ENCODE measurements at regions not wholly inside any gene's neighbourhood (a gene's known extent, or its start where the extent isn't known, plus 50 kb on each side); places are given as distances from the start of the nearest gene placed in this dataset.

DNA sequence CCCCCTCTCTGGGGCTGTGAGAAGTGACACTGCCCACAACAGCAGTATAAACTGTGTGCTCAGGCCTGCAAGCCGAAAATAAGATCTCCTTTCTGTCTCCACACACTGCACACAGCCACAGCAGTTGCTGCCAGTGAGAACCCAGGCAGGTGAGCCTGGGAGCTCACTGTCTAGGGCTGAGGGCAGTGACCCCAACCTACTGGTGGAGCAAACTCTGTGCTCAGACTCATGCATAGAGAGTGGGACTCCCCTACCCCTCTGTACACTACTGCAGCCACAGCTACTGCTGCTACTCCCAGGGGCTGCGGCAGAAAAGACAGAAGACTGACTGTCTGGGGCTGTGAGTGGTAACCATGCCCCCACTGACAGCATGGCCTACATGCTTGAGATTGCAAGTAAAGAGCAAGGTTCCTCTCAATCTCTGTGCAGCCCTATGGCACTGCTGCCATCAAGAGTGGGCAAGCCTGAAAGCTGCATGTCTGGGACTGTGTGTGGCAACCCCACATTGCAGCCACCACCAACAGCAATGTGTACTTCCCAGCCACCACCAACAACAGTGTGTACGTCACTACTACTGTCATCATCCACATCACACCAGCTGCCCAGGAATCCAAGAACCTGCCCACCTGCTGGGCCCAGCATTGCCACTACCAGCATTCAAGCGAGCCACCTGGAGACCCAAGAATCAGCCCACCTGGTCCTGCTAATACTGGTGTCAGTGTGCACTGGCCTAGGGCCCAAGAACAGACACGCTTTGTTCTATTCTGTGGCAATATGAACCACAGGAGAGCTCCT, 226.1 kb downstream of the XPNPEP1 start:
- Histone ChIP-seq H2AFZ (ENCODE audit: low read depth, low read length, poor library complexity, severe bottlenecking) (no peak overlapping the region), H4K20me1 (ENCODE audit: insufficient read depth) (no peaks in the 10 kb centered on the region), H3K4me3 (replicated peaks in 1 of 2; ENCODE audit: low read depth in 1 of 2, low read length in 2 of 2) (no peak overlapping the region), H3K9me2 (ENCODE audit: insufficient read depth) (no peaks in the 10 kb centered on the region), H3K79me2 (ENCODE audit: insufficient read depth, low read length) (no peaks in the 10 kb centered on the region), H3K4me2 (ENCODE audit: low read length) (no peak overlapping the region), H3K27ac (ENCODE audit: low read depth, low read length) (no peak overlapping the region), H3K27me3 (ENCODE audit: insufficient read depth, low read length) (no peaks in the 10 kb centered on the region), H3K9ac (ENCODE audit: low read length) (no peak overlapping the region), H3K4me1 (ENCODE audit: control insufficient read depth in 1 of 2, insufficient read depth in 2 of 2, low read length in 2 of 2) (no peaks in the 10 kb centered on the region), H3K36me3 (ENCODE audit: control insufficient read depth in 1 of 2, insufficient read depth in 2 of 2, low read length in 2 of 2) (no peaks in the 10 kb centered on the region), H3K9me3 (ENCODE audit: control insufficient read depth in 1 of 2, insufficient read depth in 1 of 2, low read depth in 1 of 2, low read length in 2 of 2) (peaks cover 0 to 3% of the 10 kb centered on the region in 2 experiments; a peak in 1 of 4 replicates)
- ChIA-PET POLR2A (no interaction called here), CTCF (no interaction called here), RAD21 (ENCODE audit: low non-redundant PET in 1 of 2, low total read pairs in 2 of 2, uncharacterized antibody in 2 of 2, unreplicated experiment in 2 of 2) (no interaction called here)
- TF ChIP-seq EZH2 (IDR thresholded peaks at IDR 0.05): no peak
- no peak for TF ChIP-seq CEBPB (IDR thresholded peaks at IDR 0.05; ENCODE audit: low read depth)
- TF ChIP-seq POLR2AphosphoS5 (IDR thresholded peaks at IDR 0.05; ENCODE audit: low read depth, low read length): no peak
- no peak for TF ChIP-seq EZH2phosphoT487 (IDR thresholded peaks at IDR 0.05; ENCODE audit: borderline replicate concordance)
- no peak for TF ChIP-seq SRF (IDR thresholded peaks at IDR 0.05; ENCODE audit: low read depth)
- TF ChIP-seq, protein P1, sequence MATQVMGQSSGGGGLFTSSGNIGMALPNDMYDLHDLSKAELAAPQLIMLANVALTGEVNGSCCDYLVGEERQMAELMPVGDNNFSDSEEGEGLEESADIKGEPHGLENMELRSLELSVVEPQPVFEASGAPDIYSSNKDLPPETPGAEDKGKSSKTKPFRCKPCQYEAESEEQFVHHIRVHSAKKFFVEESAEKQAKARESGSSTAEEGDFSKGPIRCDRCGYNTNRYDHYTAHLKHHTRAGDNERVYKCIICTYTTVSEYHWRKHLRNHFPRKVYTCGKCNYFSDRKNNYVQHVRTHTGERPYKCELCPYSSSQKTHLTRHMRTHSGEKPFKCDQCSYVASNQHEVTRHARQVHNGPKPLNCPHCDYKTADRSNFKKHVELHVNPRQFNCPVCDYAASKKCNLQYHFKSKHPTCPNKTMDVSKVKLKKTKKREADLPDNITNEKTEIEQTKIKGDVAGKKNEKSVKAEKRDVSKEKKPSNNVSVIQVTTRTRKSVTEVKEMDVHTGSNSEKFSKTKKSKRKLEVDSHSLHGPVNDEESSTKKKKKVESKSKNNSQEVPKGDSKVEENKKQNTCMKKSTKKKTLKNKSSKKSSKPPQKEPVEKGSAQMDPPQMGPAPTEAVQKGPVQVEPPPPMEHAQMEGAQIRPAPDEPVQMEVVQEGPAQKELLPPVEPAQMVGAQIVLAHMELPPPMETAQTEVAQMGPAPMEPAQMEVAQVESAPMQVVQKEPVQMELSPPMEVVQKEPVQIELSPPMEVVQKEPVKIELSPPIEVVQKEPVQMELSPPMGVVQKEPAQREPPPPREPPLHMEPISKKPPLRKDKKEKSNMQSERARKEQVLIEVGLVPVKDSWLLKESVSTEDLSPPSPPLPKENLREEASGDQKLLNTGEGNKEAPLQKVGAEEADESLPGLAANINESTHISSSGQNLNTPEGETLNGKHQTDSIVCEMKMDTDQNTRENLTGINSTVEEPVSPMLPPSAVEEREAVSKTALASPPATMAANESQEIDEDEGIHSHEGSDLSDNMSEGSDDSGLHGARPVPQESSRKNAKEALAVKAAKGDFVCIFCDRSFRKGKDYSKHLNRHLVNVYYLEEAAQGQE (IDR thresholded peaks at IDR 0.05; ENCODE audit: low read depth): no peak
- no peak for TF ChIP-seq EGR1 (IDR thresholded peaks at IDR 0.05; ENCODE audit: low read depth)
- no peak for TF ChIP-seq POLR2A (IDR thresholded peaks at IDR 0.05; ENCODE audit: borderline replicate concordance, extremely low read depth, insufficient read depth, insufficient read length)
- TF ChIP-seq SIN3A (IDR thresholded peaks at IDR 0.05; ENCODE audit: low read depth): no peak
- BruUV-seq (replicated peaks): no TSS peak
- DNase-seq (ENCODE audit: low read depth, low spot score) (no peak), ATAC-seq (no peak)
- intact Hi-C loops (cut with micrococcal nuclease): no loop called here

Data from HCT116 (cell line).